TTC549 (cell line): ENCODE measurements at regions not wholly inside any gene's neighbourhood (a gene's known extent, or its start where the extent isn't known, plus 50 kb on each side); places are given as distances from the start of the nearest gene placed in this dataset.

Source experiments
- FAIRE-seq: peaks from 2 replicates; lab custom pipeline; 2012; peaks lifted over from hg19 to GRCh38; lab: Jason Lieb, UNC

GRCh38 chr5:135697959-135698345 lies 119.2 kb upstream of the CXCL14 start:
- no peak for FAIRE-seq

- FAIRE-seq, result no peak
Measured at GRCh38 chr5:135697251-135697958, 118.6 kb upstream of the CXCL14 start.

- no peak for FAIRE-seq
Measured at GRCh38 chr5:135696317-135696716, 117.5 kb upstream of the CXCL14 start.

- FAIRE-seq, result no peak
Measured at GRCh38 chr5:135695656-135696313, 117.0 kb upstream of the CXCL14 start.

GRCh38 chr5:135694906-135695305 lies 116.1 kb upstream of the CXCL14 start:
- no peak for FAIRE-seq

GRCh38 chr5:135694012-135694411 lies 115.2 kb upstream of the CXCL14 start:
- FAIRE-seq, result no peak

- no peak for FAIRE-seq
Measured at GRCh38 chr5:135693371-135693955, 114.7 kb upstream of the CXCL14 start.

- no peak for FAIRE-seq
Measured at GRCh38 chr5:135691044-135691443, 112.3 kb upstream of the CXCL14 start.

- no peak for FAIRE-seq
Measured at GRCh38 chr5:135690466-135690865, 111.7 kb upstream of the CXCL14 start.

- no peak for FAIRE-seq
Measured at GRCh38 chr5:135689506-135689905, 110.7 kb upstream of the CXCL14 start.

- FAIRE-seq, result no peak
Measured at GRCh38 chr5:135688385-135688784, 109.6 kb upstream of the CXCL14 start.

- no peak for FAIRE-seq
Measured at GRCh38 chr5:135683189-135683588, 104.4 kb upstream of the CXCL14 start.

- FAIRE-seq, result no peak
Measured at GRCh38 chr5:135680713-135681112, 101.9 kb upstream of the CXCL14 start.

- no peak for FAIRE-seq
Measured at GRCh38 chr5:135678640-135679268, 100.0 kb upstream of the CXCL14 start.

- FAIRE-seq, result no peak
Measured at GRCh38 chr5:135671966-135672365, 93.2 kb upstream of the CXCL14 start.

GRCh38 chr5:135671052-135671705 lies 92.4 kb upstream of the CXCL14 start:
- FAIRE-seq, result no peak

- no peak for FAIRE-seq
Measured at GRCh38 chr5:135670588-135670987, 91.8 kb upstream of the CXCL14 start.

GRCh38 chr5:135669416-135669815 lies 90.6 kb upstream of the CXCL14 start:
- FAIRE-seq, result no peak

- FAIRE-seq, result no peak
Measured at GRCh38 chr5:135667673-135668072, 88.9 kb upstream of the CXCL14 start.

- FAIRE-seq, result no peak
Measured at GRCh38 chr5:135667204-135667603, 88.4 kb upstream of the CXCL14 start.

GRCh38 chr5:135662683-135663082 lies 83.9 kb upstream of the CXCL14 start:
- no peak for FAIRE-seq

GRCh38 chr5:135662061-135662481 lies 83.3 kb upstream of the CXCL14 start:
- FAIRE-seq, result no peak
